SK-N-SH treated with all-trans-retinoic acid at 6 μM for 48 hours (cell line): ENCODE measurements at regions not wholly inside any gene's neighbourhood (a gene's known extent, or its start where the extent isn't known, plus 50 kb on each side); places are given as distances from the start of the nearest gene placed in this dataset.

Experiments
- ATAC-seq: fragments of 200-7000 bp; cut with Tn5 transposase; 3 replicates; pipeline ENCODE4 v1.9.1; 2020; ENCODE audit warnings: mild to moderate bottlenecking, moderate library complexity
- ARNTL ChIP-seq: fragments of 450-650 bp; formaldehyde crosslinking; IDR thresholded peaks from 2 replicates; pipeline ENCODE4 v1.5.0; 2020; ENCODE audit warnings: low read depth, mild to moderate bottlenecking, moderate library complexity, borderline replicate concordance
- BACH2 ChIP-seq: fragments of 250-450 bp; sonication (Bioruptor Pico); IDR thresholded peaks from 2 replicates; pipeline ENCODE4 v1.9.0; 2021; ENCODE audit warnings: mild to moderate bottlenecking, borderline replicate concordance
- CSDC2 ChIP-seq: fragments of 250-450 bp; sonication (Bioruptor Pico); IDR thresholded peaks from 2 replicates; pipeline ENCODE4 v1.5.0; 2020; ENCODE audit warnings: mild to moderate bottlenecking, moderate library complexity
- ESRRG ChIP-seq: fragments of 250-450 bp; sonication (Bioruptor Pico); IDR thresholded peaks from 2 replicates; pipeline ENCODE4 v1.6.1; 2021; ENCODE audit warnings: mild to moderate bottlenecking
- GLIS3 ChIP-seq: fragments of 250-450 bp; sonication (Bioruptor Pico); IDR thresholded peaks from 2 replicates; pipeline ENCODE4 v1.5.0; 2020; ENCODE audit warnings: mild to moderate bottlenecking, moderate library complexity
- ISL1 ChIP-seq: fragments of 250-450 bp; sonication (Bioruptor Pico); IDR thresholded peaks from 2 replicates; pipeline ENCODE4 v2.1.2; 2022; ENCODE audit warnings: mild to moderate bottlenecking, moderate library complexity
- PPARA ChIP-seq: fragments of 250-450 bp; sonication (Bioruptor Pico); IDR thresholded peaks from 2 replicates; pipeline ENCODE4 v1.5.0; 2020; ENCODE audit warnings: mild to moderate bottlenecking, borderline replicate concordance
- RARB ChIP-seq: fragments of 250-450 bp; sonication (Bioruptor Pico); IDR thresholded peaks from 2 replicates; pipeline ENCODE4 v1.8.0; 2021; ENCODE audit warnings: mild to moderate bottlenecking, moderate library complexity
- SNAI2 ChIP-seq: fragments of 250-450 bp; sonication (Bioruptor Pico); IDR thresholded peaks from 2 replicates; pipeline ENCODE4 v1.5.0; 2020; ENCODE audit warnings: mild to moderate bottlenecking, moderate library complexity
- TCF4 ChIP-seq: fragments of 250-450 bp; sonication (Bioruptor Pico); IDR thresholded peaks from 2 replicates; pipeline ENCODE4 v1.8.0; 2021; ENCODE audit warnings: mild to moderate bottlenecking, moderate library complexity, borderline replicate concordance
- TOX ChIP-seq: fragments of 250-450 bp; sonication (Bioruptor Pico); IDR thresholded peaks from 2 replicates; pipeline ENCODE4 v1.8.0; 2021; ENCODE audit warnings: mild to moderate bottlenecking, moderate library complexity, borderline replicate concordance
- ZFP30 ChIP-seq: fragments of 450-650 bp; formaldehyde crosslinking; IDR thresholded peaks from 2 replicates; pipeline ENCODE4 v1.5.0; 2022; ENCODE audit warnings: mild to moderate bottlenecking, moderate library complexity
- ZNF565 ChIP-seq: fragments of 450-650 bp; formaldehyde crosslinking; conservative IDR thresholded peaks from 2 replicates; pipeline ENCODE4 v1.5.0; 2020; ENCODE audit warnings: low read depth, mild to moderate bottlenecking, moderate library complexity
- ZNF70 ChIP-seq: fragments of 450-650 bp; formaldehyde crosslinking; IDR thresholded peaks from 2 replicates; pipeline ENCODE4 v1.5.0; 2020; ENCODE audit warnings: mild to moderate bottlenecking, moderate library complexity
- TF ChIP-seq, protein P1 (sequence below): fragments of 250-450 bp; sonication (Bioruptor Pico); IDR thresholded peaks from 2 replicates; pipeline ENCODE4 v1.5.1; 2020; ENCODE audit warnings: low read depth, mild to moderate bottlenecking, moderate library complexity
- TF ChIP-seq, protein P2 (sequence below): fragments of 250-450 bp; sonication (Bioruptor Pico); IDR thresholded peaks from 2 replicates; pipeline ENCODE4 v1.5.1; 2021; ENCODE audit warnings: mild to moderate bottlenecking, moderate library complexity
- TF ChIP-seq, protein P3 (sequence below): fragments of 250-450 bp; sonication (Bioruptor Pico); IDR thresholded peaks from 2 replicates; pipeline ENCODE4 v1.8.0; 2021; ENCODE audit warnings: low read depth, mild to moderate bottlenecking, moderate library complexity, borderline replicate concordance
- TF ChIP-seq, protein P4 (sequence below): fragments of 250-450 bp; sonication (Bioruptor Pico); IDR thresholded peaks from 2 replicates; pipeline ENCODE4 v1.8.0; 2020; ENCODE audit warnings: mild to moderate bottlenecking, moderate library complexity, borderline replicate concordance
- TF ChIP-seq, protein P5 (sequence below): fragments of 250-450 bp; sonication (Bioruptor Pico); IDR thresholded peaks from 2 replicates; pipeline ENCODE4 v1.5.0; 2020; ENCODE audit warnings: mild to moderate bottlenecking, moderate library complexity

DNA sequence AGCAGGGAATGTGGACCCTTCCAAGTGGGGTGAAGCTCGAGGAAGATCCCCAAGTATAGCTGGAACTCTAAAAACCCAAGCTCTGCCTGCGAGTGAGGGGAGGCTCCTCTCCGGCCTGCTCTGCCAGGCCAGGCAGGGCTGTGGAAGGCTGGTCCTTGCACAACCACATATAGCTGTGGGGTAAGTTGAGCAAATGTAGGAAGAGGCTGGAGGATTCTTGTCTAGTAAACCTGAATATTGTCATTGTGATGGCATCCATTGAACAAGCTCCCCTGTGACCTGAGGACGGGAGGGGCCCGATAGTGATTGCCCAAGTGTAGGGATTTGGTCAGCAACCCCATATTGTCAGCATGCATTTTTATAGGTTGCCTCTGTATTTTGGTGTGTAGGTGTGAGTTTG is 103.0 kb downstream of the ACKR3 start (continued):
- TF ChIP-seq, protein P1, sequence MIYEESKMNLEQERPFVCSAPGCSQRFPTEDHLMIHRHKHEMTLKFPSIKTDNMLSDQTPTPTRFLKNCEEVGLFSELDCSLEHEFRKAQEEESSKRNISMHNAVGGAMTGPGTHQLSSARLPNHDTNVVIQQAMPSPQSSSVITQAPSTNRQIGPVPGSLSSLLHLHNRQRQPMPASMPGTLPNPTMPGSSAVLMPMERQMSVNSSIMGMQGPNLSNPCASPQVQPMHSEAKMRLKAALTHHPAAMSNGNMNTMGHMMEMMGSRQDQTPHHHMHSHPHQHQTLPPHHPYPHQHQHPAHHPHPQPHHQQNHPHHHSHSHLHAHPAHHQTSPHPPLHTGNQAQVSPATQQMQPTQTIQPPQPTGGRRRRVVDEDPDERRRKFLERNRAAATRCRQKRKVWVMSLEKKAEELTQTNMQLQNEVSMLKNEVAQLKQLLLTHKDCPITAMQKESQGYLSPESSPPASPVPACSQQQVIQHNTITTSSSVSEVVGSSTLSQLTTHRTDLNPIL (CRISPR knock-in tag), result no peak
- TF ChIP-seq, protein P2, sequence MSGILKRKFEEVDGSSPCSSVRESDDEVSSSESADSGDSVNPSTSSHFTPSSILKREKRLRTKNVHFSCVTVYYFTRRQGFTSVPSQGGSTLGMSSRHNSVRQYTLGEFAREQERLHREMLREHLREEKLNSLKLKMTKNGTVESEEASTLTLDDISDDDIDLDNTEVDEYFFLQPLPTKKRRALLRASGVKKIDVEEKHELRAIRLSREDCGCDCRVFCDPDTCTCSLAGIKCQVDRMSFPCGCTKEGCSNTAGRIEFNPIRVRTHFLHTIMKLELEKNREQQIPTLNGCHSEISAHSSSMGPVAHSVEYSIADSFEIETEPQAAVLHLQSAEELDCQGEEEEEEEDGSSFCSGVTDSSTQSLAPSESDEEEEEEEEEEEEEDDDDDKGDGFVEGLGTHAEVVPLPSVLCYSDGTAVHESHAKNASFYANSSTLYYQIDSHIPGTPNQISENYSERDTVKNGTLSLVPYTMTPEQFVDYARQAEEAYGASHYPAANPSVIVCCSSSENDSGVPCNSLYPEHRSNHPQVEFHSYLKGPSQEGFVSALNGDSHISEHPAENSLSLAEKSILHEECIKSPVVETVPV (CRISPR knock-in tag), result no peak
- no peak for TF ChIP-seq CSDC2 (CRISPR knock-in tag)
- no peak for TF ChIP-seq ZNF565
- no peak for TF ChIP-seq TCF4 (CRISPR knock-in tag)
- TF ChIP-seq GLIS3 (CRISPR knock-in tag), result no peak
- TF ChIP-seq TOX (CRISPR knock-in tag), result no peak

DNA sequence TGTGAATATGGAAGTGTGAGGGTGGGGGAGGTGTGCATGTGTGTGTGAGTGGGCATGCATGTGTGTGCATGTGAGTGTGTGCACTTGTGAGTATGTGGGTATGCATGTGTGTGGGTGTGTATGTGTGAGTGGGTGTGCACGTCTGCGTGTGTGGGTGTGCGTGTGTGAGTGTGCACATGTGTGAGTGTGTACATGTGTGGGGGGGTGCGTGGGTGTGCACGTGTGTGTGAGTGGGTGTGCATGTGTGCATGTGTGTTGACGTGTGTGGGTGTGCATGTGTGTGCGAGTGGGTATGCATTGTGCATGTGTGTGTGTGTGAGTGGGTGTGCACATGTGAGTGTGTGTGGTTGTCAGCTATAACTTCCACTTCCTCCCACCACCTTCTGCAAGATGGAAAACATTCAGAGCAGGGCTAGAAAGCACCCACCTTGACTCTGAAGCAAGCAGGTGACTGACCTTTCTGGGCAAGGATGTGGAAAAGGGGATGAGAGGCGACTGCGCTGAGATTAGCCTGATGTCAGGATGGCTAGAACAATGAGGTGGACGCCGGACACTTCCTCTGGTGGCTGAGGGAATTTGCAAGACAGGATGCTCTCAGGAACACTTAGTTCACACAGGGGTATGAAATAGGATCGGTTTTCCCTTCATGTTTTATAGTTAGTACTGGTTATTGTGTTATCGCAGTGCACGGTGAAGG is 103.6 kb downstream of the ACKR3 start:
- no peak for TF ChIP-seq CSDC2 (CRISPR knock-in tag)
- no peak for TF ChIP-seq TOX (CRISPR knock-in tag)
- TF ChIP-seq, protein P3, sequence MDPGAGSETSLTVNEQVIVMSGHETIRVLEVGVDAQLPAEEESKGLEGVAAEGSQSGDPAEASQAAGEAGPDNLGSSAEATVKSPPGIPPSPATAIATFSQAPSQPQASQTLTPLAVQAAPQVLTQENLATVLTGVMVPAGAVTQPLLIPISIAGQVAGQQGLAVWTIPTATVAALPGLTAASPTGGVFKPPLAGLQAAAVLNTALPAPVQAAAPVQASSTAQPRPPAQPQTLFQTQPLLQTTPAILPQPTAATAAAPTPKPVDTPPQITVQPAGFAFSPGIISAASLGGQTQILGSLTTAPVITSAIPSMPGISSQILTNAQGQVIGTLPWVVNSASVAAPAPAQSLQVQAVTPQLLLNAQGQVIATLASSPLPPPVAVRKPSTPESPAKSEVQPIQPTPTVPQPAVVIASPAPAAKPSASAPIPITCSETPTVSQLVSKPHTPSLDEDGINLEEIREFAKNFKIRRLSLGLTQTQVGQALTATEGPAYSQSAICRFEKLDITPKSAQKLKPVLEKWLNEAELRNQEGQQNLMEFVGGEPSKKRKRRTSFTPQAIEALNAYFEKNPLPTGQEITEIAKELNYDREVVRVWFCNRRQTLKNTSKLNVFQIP (CRISPR knock-in tag), result no peak
- TF ChIP-seq TCF4 (CRISPR knock-in tag), result no peak
- TF ChIP-seq, protein P4, sequence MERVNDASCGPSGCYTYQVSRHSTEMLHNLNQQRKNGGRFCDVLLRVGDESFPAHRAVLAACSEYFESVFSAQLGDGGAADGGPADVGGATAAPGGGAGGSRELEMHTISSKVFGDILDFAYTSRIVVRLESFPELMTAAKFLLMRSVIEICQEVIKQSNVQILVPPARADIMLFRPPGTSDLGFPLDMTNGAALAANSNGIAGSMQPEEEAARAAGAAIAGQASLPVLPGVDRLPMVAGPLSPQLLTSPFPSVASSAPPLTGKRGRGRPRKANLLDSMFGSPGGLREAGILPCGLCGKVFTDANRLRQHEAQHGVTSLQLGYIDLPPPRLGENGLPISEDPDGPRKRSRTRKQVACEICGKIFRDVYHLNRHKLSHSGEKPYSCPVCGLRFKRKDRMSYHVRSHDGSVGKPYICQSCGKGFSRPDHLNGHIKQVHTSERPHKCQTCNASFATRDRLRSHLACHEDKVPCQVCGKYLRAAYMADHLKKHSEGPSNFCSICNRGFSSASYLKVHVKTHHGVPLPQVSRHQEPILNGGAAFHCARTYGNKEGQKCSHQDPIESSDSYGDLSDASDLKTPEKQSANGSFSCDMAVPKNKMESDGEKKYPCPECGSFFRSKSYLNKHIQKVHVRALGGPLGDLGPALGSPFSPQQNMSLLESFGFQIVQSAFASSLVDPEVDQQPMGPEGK (CRISPR knock-in tag), result no peak
- TF ChIP-seq ARNTL (CRISPR knock-in tag), result no peak
- no peak for TF ChIP-seq BACH2
- TF ChIP-seq ZFP30 (CRISPR knock-in tag), result no peak
- TF ChIP-seq ZNF70, result no peak
- TF ChIP-seq ESRRG, result no peak
- TF ChIP-seq RARB (CRISPR knock-in tag), result no peak
- TF ChIP-seq, protein P2 (CRISPR knock-in tag), result no peak
- no peak for TF ChIP-seq SNAI2
- TF ChIP-seq, all 23 proteins: peak for 0
- no peak for ATAC-seq

DNA sequence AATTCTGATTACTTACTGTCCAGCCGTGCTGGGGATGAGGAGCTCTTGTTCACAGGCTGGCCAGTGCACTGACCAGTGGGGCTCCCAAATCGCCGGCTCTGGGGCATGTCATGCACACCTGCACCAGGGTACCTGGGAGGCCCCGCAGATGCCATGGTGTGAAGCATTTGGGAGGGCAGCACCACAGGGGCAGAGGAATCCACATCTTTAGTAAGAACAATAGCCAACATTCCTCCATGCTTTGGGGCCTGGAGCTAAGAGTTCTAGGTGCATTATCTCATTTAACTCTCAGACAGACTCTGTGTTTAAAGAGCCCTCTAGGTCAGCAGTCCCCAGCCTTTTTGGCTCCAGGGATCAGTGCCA is 104.2 kb downstream of the ACKR3 start:
- no peak for ATAC-seq
- TF ChIP-seq ZNF565 (no peak), ZFP30 (CRISPR knock-in tag) (no peak), ISL1 (CRISPR knock-in tag) (no peak), SNAI2 (no peak)

DNA sequence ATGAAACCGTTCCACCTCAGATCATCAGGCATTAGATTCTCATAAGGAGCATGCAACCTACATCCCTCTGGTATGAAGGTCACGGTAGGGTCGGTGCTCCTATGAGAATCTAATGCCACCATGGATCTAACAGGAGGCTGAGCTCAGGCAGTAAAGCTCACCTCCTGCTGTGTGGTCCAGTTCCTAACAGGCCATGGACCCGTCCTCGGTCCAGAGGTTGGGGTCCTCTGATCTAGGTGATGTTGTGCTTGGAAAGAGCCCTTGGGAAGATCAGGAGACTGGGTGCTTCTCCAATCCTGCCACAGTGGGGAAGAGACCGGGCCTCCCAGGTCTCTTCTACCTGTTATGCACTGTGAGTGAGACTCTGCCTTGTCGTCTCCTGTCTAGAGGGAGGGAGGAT is 104.6 kb downstream of the ACKR3 start:
- no peak for ATAC-seq
- TF ChIP-seq SNAI2 (no peak), ZFP30 (CRISPR knock-in tag) (no peak)

DNA sequence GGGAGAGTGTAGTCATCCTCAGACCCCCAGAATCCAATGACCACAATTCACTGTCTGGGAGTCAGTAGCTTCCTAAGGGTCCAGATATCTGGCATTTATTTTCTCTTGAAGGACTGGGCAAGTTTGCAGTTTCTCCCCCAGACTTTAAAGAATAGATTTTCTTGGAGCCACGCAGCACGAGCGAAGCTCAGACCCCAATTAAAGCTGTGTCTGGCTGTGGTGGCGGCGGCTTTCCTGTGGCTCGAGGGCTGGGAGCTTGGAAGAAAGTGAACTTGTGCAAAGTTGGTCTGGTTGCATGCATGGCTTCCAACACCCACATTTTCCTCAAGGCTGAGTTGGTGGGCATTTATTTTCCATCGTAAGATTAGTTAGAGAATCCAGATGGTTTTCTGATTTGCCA is 105.0 kb downstream of the ACKR3 start:
- no peak for ATAC-seq
- TF ChIP-seq PPARA (CRISPR knock-in tag) (no peak), GLIS3 (CRISPR knock-in tag) (no peak), BACH2 (no peak), SNAI2 (no peak), ESRRG (no peak), ZFP30 (CRISPR knock-in tag) (no peak)
- TF ChIP-seq, protein P1 (CRISPR knock-in tag), result no peak
- TF ChIP-seq, protein P5, sequence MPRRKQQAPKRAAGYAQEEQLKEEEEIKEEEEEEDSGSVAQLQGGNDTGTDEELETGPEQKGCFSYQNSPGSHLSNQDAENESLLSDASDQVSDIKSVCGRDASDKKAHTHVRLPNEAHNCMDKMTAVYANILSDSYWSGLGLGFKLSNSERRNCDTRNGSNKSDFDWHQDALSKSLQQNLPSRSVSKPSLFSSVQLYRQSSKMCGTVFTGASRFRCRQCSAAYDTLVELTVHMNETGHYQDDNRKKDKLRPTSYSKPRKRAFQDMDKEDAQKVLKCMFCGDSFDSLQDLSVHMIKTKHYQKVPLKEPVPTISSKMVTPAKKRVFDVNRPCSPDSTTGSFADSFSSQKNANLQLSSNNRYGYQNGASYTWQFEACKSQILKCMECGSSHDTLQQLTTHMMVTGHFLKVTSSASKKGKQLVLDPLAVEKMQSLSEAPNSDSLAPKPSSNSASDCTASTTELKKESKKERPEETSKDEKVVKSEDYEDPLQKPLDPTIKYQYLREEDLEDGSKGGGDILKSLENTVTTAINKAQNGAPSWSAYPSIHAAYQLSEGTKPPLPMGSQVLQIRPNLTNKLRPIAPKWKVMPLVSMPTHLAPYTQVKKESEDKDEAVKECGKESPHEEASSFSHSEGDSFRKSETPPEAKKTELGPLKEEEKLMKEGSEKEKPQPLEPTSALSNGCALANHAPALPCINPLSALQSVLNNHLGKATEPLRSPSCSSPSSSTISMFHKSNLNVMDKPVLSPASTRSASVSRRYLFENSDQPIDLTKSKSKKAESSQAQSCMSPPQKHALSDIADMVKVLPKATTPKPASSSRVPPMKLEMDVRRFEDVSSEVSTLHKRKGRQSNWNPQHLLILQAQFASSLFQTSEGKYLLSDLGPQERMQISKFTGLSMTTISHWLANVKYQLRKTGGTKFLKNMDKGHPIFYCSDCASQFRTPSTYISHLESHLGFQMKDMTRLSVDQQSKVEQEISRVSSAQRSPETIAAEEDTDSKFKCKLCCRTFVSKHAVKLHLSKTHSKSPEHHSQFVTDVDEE (CRISPR knock-in tag), result no peak
- TF ChIP-seq, protein P4 (CRISPR knock-in tag), result no peak
